ENCODE measurements at regions not wholly inside any gene's neighbourhood (a gene's known extent, or its start where the extent isn't known, plus 50 kb on each side); places are given as distances from the start of the nearest gene placed in this dataset.

GRCh38 chr14:77989441-77989991 lies 180.7 kb upstream of the NRXN3 start:
- intact Hi-C loops (cut with DNase I) = no loop called here
- Histone ChIP-seq H3K4me1 (ENCODE audit: insufficient read depth) (no peaks in the 10 kb centered on the region), H3K4me3 (no peak overlapping the region), H3K36me3 (no peaks in the 10 kb centered on the region), H3K27me3 (no peaks in the 10 kb centered on the region), H3K27ac (no peak overlapping the region), H3K9me3 (no peaks in the 10 kb centered on the region)
- WGBS, 3 donors = 46 to 52% (median 51%) methylated on average over 16 of the region's 16 CpGs
- TF ChIP-seq EP300 (IDR thresholded peaks at IDR 0.05) (no peak), POLR2A (IDR thresholded peaks at IDR 0.05) (no peak)
- TF ChIP-seq, protein P1, sequence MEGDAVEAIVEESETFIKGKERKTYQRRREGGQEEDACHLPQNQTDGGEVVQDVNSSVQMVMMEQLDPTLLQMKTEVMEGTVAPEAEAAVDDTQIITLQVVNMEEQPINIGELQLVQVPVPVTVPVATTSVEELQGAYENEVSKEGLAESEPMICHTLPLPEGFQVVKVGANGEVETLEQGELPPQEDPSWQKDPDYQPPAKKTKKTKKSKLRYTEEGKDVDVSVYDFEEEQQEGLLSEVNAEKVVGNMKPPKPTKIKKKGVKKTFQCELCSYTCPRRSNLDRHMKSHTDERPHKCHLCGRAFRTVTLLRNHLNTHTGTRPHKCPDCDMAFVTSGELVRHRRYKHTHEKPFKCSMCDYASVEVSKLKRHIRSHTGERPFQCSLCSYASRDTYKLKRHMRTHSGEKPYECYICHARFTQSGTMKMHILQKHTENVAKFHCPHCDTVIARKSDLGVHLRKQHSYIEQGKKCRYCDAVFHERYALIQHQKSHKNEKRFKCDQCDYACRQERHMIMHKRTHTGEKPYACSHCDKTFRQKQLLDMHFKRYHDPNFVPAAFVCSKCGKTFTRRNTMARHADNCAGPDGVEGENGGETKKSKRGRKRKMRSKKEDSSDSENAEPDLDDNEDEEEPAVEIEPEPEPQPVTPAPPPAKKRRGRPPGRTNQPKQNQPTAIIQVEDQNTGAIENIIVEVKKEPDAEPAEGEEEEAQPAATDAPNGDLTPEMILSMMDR (IDR thresholded peaks at IDR 0.05) = no peak
- no peak for DNase-seq

DNA sequence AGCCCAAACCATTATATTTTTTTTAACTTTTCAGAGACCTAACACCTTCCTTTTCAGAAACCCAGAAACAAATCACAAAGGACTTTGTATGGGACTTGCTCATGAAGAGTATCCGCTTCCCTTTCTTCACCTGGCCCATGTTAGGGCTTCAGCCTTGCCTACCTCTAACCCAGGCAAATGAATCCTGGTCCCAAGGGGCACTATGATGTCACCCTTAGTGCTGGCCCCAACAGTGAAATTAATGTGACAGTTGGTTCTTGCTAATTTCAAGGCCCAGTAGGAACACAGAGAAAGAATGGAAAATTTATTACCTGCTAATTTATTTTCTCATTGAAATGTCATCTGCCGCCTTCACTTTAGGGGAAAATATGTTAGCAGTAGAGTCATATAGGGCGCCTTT lies 179.8 kb upstream of the NRXN3 start:
- H3K4me1 ChIP-seq (ENCODE audit: insufficient read depth) = no peaks in the 10 kb centered on the region
- no peak overlapping the region for H3K27ac ChIP-seq
- H3K4me3 ChIP-seq = no peak overlapping the region
- intact Hi-C loops (cut with DNase I) = loop anchor here in 1 of 4 donors (5.0 kb wide), 1 partner anchor 872 kb away; no protein-coding TSS in a partner anchor
- 85 to 89% (median 87%) methylated on average over 3 of the region's 3 CpGs for WGBS, 3 donors
- no peaks in the 10 kb centered on the region for H3K9me3 ChIP-seq
- H3K27me3 ChIP-seq = no peaks in the 10 kb centered on the region
- TF ChIP-seq, protein P1 (IDR thresholded peaks at IDR 0.05) = no peak
- no peak for TF ChIP-seq EP300 (IDR thresholded peaks at IDR 0.05)
- no peak for TF ChIP-seq POLR2A (IDR thresholded peaks at IDR 0.05)
- DNase-seq = no peak
- no peaks in the 10 kb centered on the region for H3K36me3 ChIP-seq

DNA sequence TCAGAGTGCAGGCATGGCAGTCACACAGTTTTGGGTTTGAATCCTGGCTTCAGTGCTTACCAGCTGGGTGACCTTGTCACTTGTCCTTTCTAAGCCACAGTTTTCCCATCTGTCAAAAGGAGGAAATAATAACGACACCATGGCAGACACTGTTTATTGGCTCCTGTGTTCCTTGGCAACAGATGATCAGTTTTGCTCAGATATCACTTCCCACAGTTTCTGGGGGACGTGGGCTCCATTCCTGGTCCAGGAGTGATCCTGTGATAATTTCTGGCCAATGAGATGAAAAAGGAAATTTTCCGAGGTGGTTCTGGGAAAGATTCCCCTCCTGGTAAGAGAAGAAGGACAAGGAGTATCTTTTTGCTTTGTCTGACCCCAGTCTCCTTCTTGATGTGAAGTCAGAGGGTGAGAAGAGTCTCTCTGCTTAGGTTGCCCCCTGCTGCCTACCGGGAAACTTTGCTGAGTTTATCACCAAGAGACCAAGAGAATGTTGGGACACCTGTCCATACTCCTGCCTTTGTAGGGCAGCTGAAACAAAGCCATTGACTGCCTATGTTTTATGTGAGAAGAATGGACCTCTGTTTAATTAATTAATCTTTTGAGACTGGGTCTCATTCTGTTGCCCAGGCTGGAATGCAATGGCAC lies 178.9 kb upstream of the NRXN3 start:
- TF ChIP-seq, protein P1 (IDR thresholded peaks at IDR 0.05) = no peak
- TF ChIP-seq EP300 (IDR thresholded peaks at IDR 0.05) (no peak), POLR2A (IDR thresholded peaks at IDR 0.05) (no peak)
- H3K27me3 ChIP-seq = no peaks in the 10 kb centered on the region
- H3K4me3 ChIP-seq = no peak overlapping the region
- no peak overlapping the region for H3K27ac ChIP-seq
- H3K4me1 ChIP-seq (ENCODE audit: insufficient read depth) = no peaks in the 10 kb centered on the region
- 51 to 65% (median 51%) methylated on average over 4 of the region's 4 CpGs for WGBS, 3 donors
- DNase-seq = no peak
- H3K36me3 ChIP-seq = no peaks in the 10 kb centered on the region
- intact Hi-C loops (cut with DNase I) = loop anchor here in 1 of 4 donors (5.0 kb wide), 1 partner anchor 871 kb away; no protein-coding TSS in a partner anchor
- H3K9me3 ChIP-seq = no peaks in the 10 kb centered on the region

DNA sequence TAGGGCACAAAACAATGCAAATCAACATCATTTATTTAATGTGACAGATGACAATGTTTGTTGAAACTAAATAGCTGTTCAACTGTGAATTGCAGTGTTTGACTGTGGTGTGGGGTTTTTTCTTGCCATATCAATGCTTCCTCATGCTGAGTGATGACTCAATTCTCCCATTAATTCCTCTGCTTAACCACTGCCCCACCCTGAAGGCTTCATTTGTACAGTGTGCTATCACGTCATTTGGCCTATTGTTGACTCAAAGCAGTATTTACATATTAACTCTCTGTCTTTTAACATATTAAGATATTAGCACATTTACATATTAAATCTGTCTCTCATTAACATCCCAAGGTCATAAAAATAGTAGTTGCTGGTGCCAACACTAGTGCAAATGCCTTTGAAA lies 164.8 kb upstream of the NRXN3 start:
- H3K27me3 ChIP-seq = no peaks in the 10 kb centered on the region
- WGBS, 3 donors = 36 to 53% (median 39%) methylated on average over 1 of the region's 1 CpG
- H3K27ac ChIP-seq = no peak overlapping the region
- intact Hi-C loops (cut with DNase I) = no loop called here
- no peaks in the 10 kb centered on the region for H3K9me3 ChIP-seq
- H3K36me3 ChIP-seq = no peaks in the 10 kb centered on the region
- TF ChIP-seq, protein P1 (IDR thresholded peaks at IDR 0.05) = no peak
- no peak for TF ChIP-seq EP300 (IDR thresholded peaks at IDR 0.05)
- TF ChIP-seq POLR2A (IDR thresholded peaks at IDR 0.05) = no peak
- DNase-seq = no peak
- H3K4me3 ChIP-seq = no peak overlapping the region
- no peaks in the 10 kb centered on the region for H3K4me1 ChIP-seq (ENCODE audit: insufficient read depth)
